Stimulated activated effector memory CD8-positive, alpha-beta T cell treated with anti-CD3 and anti-CD28 coated beads, Interleukin-12 subunit alpha, Interleukin-12 subunit beta, amount 100 ng/mL, for 72 hours (primary cell): ENCODE measurements at regions not wholly inside any gene's neighbourhood (a gene's known extent, or its start where the extent isn't known, plus 50 kb on each side); places are given as distances from the start of the nearest gene placed in this dataset.

ENCODE experiments used
- ATAC-seq: fragments of 150-1000 bp; cut with Tn5 transposase; 2 replicates; pipeline ENCODE4 v1.10.0; 2021
- DNase-seq, 2 donors: peaks; one replicate each; pipeline ENCODE4 v3.0.0; 2021 to 2022; ENCODE audit warnings: low spot score in 2 of 2
- H3K27ac Mint-ChIP-seq: one replicate; pipeline ENCODE4 v1.8.0; 2022; ENCODE audit warnings: mild to moderate bottlenecking, mixed read lengths
- H3K36me3 Mint-ChIP-seq: one replicate; pipeline ENCODE4 v1.8.0; 2022; ENCODE audit warnings: mild to moderate bottlenecking, mixed read lengths
- H3K4me1 Mint-ChIP-seq: one replicate; pipeline ENCODE4 v1.8.0; 2022; ENCODE audit warnings: mixed read lengths
- H3K4me3 Mint-ChIP-seq: one replicate; pipeline ENCODE4 v1.8.0; 2022; ENCODE audit warnings: mild to moderate bottlenecking, mixed read lengths
- H3K9me3 Mint-ChIP-seq: one replicate; pipeline ENCODE4 v1.8.0; 2022; ENCODE audit warnings: mixed read lengths

DNA sequence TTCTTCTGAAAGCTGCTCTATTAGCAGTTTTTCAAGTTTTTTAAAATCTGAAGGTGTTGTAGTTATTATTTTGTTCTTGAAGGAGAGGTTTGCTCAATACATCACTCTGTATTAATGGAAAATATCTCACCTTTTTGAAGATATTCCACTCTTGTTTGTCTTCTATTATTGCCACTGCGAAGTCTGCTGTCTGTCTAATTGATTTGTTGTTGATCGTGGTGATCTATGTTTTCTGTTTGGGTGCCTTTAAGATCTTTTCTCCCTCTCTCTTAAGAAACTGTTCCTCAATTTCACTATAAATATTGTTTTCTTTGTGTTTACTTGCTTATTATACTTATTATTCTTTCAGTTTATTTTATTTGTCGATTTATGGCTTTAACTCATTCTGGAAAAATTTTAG lies 64.9 kb upstream of the FZD8 start:
- ATAC-seq (no peak), DNase-seq (no peak)
- Mint-ChIP-seq H3K36me3 (no peaks in the 10 kb centered on the region), H3K4me1 (no peaks in the 10 kb centered on the region), H3K4me3 (no peak overlapping the region), H3K9me3 (peaks cover 15% of the 10 kb centered on the region), H3K27ac (no peak overlapping the region)

- H3K9me3 Mint-ChIP-seq, result peaks cover 9% of the 10 kb centered on the region
- no peaks in the 10 kb centered on the region for H3K36me3 Mint-ChIP-seq
- H3K27ac Mint-ChIP-seq, result no peak overlapping the region
- ATAC-seq, result no peak
- DNase-seq, result no peak
- no peaks in the 10 kb centered on the region for H3K4me1 Mint-ChIP-seq
- no peak overlapping the region for H3K4me3 Mint-ChIP-seq
Measured at GRCh38 chr10:35705671-35706070, 63.6 kb upstream of the FZD8 start.

GRCh38 chr10:35705051-35705450 lies 63.0 kb upstream of the FZD8 start:
- H3K36me3 Mint-ChIP-seq, result no peaks in the 10 kb centered on the region
- peaks cover 9% of the 10 kb centered on the region for H3K9me3 Mint-ChIP-seq
- DNase-seq (no peak), ATAC-seq (no peak)
- H3K4me3 Mint-ChIP-seq, result no peak overlapping the region
- no peak overlapping the region for H3K27ac Mint-ChIP-seq
- no peaks in the 10 kb centered on the region for H3K4me1 Mint-ChIP-seq

DNA sequence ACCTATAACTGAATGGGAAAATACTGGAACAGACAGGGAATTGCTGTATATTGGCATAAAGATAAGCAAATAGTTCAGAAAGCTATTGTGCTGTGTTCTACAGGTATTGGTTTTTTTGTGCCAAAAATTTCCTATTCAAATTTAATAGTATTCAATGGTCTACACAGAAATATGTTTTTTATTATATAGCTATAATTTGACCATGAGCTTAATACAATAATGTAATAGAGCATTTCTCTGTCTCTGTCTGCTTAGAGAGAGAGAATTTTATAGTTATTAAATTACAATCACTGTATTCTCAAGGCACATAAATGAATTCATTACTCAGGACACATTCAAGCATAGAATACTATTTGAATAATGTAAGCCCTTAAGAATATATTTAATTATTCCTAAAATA lies 62.3 kb upstream of the FZD8 start:
- no peaks in the 10 kb centered on the region for H3K36me3 Mint-ChIP-seq

GRCh38 chr10:35700487-35700882 lies 58.4 kb upstream of the FZD8 start:
- H3K9me3 Mint-ChIP-seq, result no peaks in the 10 kb centered on the region
- no peak for DNase-seq
- H3K36me3 Mint-ChIP-seq, result no peaks in the 10 kb centered on the region
- H3K4me3 Mint-ChIP-seq, result no peak overlapping the region
- H3K27ac Mint-ChIP-seq, result no peak overlapping the region
- ATAC-seq, result no peak
- H3K4me1 Mint-ChIP-seq, result no peaks in the 10 kb centered on the region

More for the DNA sequence above, 62.3 kb upstream of the FZD8 start:
- DNase-seq, result no peak
- Mint-ChIP-seq H3K27ac (no peak overlapping the region), H3K4me3 (no peak overlapping the region), H3K9me3 (peaks cover 9% of the 10 kb centered on the region), H3K4me1 (no peaks in the 10 kb centered on the region)
- ATAC-seq, result no peak

- no peak for ATAC-seq
Measured at GRCh38 chr10:35699848-35700486, 57.9 kb upstream of the FZD8 start.

GRCh38 chr10:35696392-35697287 lies 54.5 kb upstream of the FZD8 start:
- Mint-ChIP-seq H3K9me3 (no peaks in the 10 kb centered on the region), H3K4me1 (no peaks in the 10 kb centered on the region), H3K27ac (no peak overlapping the region), H3K4me3 (no peak overlapping the region), H3K36me3 (no peaks in the 10 kb centered on the region)
- ATAC-seq, result no peak
- DNase-seq, result no peak

More at GRCh38 chr10:35699848-35700486, 57.9 kb upstream of the FZD8 start:
- Mint-ChIP-seq H3K9me3 (no peaks in the 10 kb centered on the region), H3K27ac (no peak overlapping the region), H3K36me3 (no peaks in the 10 kb centered on the region), H3K4me1 (no peaks in the 10 kb centered on the region), H3K4me3 (no peak overlapping the region)
- DNase-seq, result no peak

DNA sequence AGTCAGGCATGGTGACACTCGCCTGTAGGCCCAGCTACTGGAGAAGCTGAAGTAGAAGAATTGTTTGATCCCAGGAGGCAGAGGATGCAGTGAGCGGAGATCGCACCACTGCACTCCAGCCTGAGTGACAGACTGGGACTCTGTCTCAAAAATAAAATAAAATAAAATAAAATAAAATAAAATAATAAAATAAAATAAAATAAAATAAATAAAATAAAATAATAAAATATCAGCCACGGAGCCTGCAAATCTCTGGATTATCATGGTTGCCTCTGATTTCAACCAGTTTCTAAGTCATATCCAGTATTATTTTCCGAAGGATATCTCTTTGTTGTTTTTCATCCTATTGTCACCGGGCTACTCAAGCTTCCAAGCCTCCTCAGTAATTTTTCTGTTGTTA lies 51.7 kb upstream of the FZD8 start:
- ATAC-seq (no peak), DNase-seq (no peak)
- Mint-ChIP-seq H3K4me3 (no peak overlapping the region), H3K36me3 (no peaks in the 10 kb centered on the region), H3K27ac (no peak overlapping the region), H3K4me1 (no peaks in the 10 kb centered on the region), H3K9me3 (no peaks in the 10 kb centered on the region)
